ENCODE measurements at regions not wholly inside any gene's neighbourhood (a gene's known extent, or its start where the extent isn't known, plus 50 kb on each side); places are given as distances from the start of the nearest gene placed in this dataset.
"Not testable (repeated sequence)": the region's sequence is repeated elsewhere in the genome, so short reads cannot be mapped to it uniquely, and the experiment has no call there.

DNA sequence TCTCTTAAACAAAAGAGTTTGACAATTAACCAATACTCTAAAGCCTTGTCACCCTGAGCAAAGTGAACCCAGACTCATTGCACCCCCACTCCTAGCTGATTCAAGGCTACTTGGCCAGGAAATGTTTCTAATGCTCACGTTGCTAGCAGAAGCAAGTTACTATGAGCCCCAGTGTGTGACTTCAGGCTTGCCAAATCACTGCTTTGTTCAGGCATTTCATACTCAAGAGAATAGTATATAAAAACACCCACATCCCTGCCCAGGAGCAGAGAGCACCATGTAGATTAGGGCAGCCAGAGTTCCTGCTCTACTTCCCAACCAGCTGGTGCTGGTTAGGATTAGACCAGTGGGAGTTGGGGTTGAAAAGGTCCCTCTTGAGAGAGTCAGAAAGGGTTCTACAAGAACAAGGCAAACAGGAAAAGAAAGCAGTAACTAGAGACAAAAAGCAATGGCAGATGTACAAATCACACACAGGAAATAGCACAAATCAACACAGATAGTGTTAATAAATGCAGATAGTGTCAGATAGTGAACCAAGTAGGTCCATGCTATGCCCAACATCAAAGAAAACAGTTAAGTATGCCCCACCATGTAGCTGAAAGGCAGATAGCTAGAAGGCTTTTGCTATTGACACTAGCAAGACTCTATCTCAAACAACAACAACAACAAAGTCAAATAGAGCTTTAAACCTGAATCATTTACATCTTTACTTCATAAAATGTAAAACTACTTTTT lies 314.3 kb downstream of the GOLGA6L6 start:
- CTCF ChIA-PET; H3K9me1 ChIP-seq (ENCODE audit: insufficient read depth, low read length); H2BK15ac ChIP-seq (ENCODE audit: low read depth, low read length); H3K9ac ChIP-seq (ENCODE audit: low read depth, low read length); H3K4me3 ChIP-seq (ENCODE audit: insufficient read depth, low read depth, low read length); H3K23ac ChIP-seq (ENCODE audit: low read depth, low read length); H3K4me2 ChIP-seq (ENCODE audit: low read depth, low read length); H2BK120ac ChIP-seq (ENCODE audit: low read depth, low read length); H3K27me3 ChIP-seq (ENCODE audit: control insufficient read depth, insufficient read depth, low read length); H2AFZ ChIP-seq (replicated peaks; ENCODE audit: low read length, poor library complexity); H3K27ac ChIP-seq (ENCODE audit: insufficient read depth, low read length); H2AK9ac ChIP-seq (replicated peaks; ENCODE audit: low read depth, low read length, poor library complexity); BruUV-seq (replicated peaks); H4K8ac ChIP-seq (ENCODE audit: low read depth in 2 of 2, low read length in 2 of 2); H3K14ac ChIP-seq (replicated peaks; ENCODE audit: low read depth, low read length); dilution Hi-C loops (cut with HindIII; ENCODE audit: low sequenced_read_pairs, unreplicated experiment); H4K20me1 ChIP-seq (ENCODE audit: insufficient read depth, low read length); H3K4me1 ChIP-seq (ENCODE audit: control insufficient read depth, insufficient read depth, low read length); H3K56ac ChIP-seq (ENCODE audit: extremely low read depth, insufficient read depth, low read length); H3K4ac ChIP-seq (ENCODE audit: low read depth, low read length); ATAC-seq (ENCODE audit: low read depth); H3K18ac ChIP-seq (ENCODE audit: low read depth, low read length); DNase-seq; H2BK5ac ChIP-seq (ENCODE audit: low read depth, low read length, poor library complexity, severe bottlenecking); H2AK5ac ChIP-seq (ENCODE audit: low read depth, low read length); H4K91ac ChIP-seq (ENCODE audit: insufficient read depth, low read depth, low read length); POLR2A ChIA-PET (ENCODE audit: unreplicated experiment); intact Hi-C loops (cut with micrococcal nuclease); H2BK20ac ChIP-seq (ENCODE audit: low read depth, low read length); H4K5ac ChIP-seq (ENCODE audit: low read depth, low read length); in situ Hi-C loops (cut with MboI; ENCODE audit: low sequenced_read_pairs); H3K36me3 ChIP-seq (ENCODE audit: control insufficient read depth, insufficient read depth, low read length); H3K79me1 ChIP-seq (ENCODE audit: low read depth in 1 of 2, low read length in 2 of 2): not testable (repeated sequence)
- H3K9me3 ChIP-seq (ENCODE audit: control insufficient read depth, insufficient read depth, low read length): peaks cover 11% of the 10 kb centered on the region
- WGBS, 2 experiments (ENCODE audit: extremely low coverage in 2 of 2, insufficient read length in 1 of 2): no CpG with 5 or more reads among the region's 1 CpG

DNA sequence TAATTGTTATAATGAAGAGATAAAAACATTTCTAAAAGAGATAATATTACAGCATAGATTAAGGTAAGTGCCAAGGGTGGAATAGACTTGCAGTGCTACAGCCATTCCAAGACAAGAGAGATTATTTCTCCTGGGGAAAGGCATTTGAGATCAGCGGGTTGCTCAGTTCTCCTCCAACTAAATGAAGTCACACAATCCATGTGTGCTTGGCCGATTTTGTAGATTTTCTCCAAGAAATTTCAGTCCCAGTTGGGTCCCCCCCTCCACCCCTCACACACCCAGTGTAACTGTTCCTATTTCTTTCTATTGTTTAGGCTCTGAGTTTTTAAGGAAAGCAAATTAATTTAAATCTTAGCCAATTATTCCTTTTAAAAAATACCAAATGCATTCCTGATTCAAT lies 315.1 kb downstream of the GOLGA6L6 start:
- H3K4me2 ChIP-seq (ENCODE audit: low read depth, low read length); H4K91ac ChIP-seq (ENCODE audit: insufficient read depth, low read depth, low read length); in situ Hi-C loops (cut with MboI; ENCODE audit: low sequenced_read_pairs); H4K5ac ChIP-seq (ENCODE audit: low read depth, low read length); H3K9me3 ChIP-seq (ENCODE audit: control insufficient read depth, insufficient read depth, low read length); H3K23ac ChIP-seq (ENCODE audit: low read depth, low read length); H3K4ac ChIP-seq (ENCODE audit: low read depth, low read length); H3K9ac ChIP-seq (ENCODE audit: low read depth, low read length); H2AFZ ChIP-seq (replicated peaks; ENCODE audit: low read length, poor library complexity); H3K9me1 ChIP-seq (ENCODE audit: insufficient read depth, low read length); H2BK15ac ChIP-seq (ENCODE audit: low read depth, low read length); H4K8ac ChIP-seq (ENCODE audit: low read depth in 2 of 2, low read length in 2 of 2); H2BK20ac ChIP-seq (ENCODE audit: low read depth, low read length); POLR2A ChIA-PET (ENCODE audit: unreplicated experiment); ATAC-seq (ENCODE audit: low read depth); H3K79me1 ChIP-seq (ENCODE audit: low read depth in 1 of 2, low read length in 2 of 2); H3K18ac ChIP-seq (ENCODE audit: low read depth, low read length); H2BK5ac ChIP-seq (ENCODE audit: low read depth, low read length, poor library complexity, severe bottlenecking); H4K20me1 ChIP-seq (ENCODE audit: insufficient read depth, low read length); BruUV-seq (replicated peaks); intact Hi-C loops (cut with micrococcal nuclease); H3K56ac ChIP-seq (ENCODE audit: extremely low read depth, insufficient read depth, low read length); DNase-seq; H3K27ac ChIP-seq (ENCODE audit: insufficient read depth, low read length); H3K4me1 ChIP-seq (ENCODE audit: control insufficient read depth, insufficient read depth, low read length); H3K27me3 ChIP-seq (ENCODE audit: control insufficient read depth, insufficient read depth, low read length); H3K14ac ChIP-seq (replicated peaks; ENCODE audit: low read depth, low read length); H2AK9ac ChIP-seq (replicated peaks; ENCODE audit: low read depth, low read length, poor library complexity); dilution Hi-C loops (cut with HindIII; ENCODE audit: low sequenced_read_pairs, unreplicated experiment); H2BK120ac ChIP-seq (ENCODE audit: low read depth, low read length); H3K36me3 ChIP-seq (ENCODE audit: control insufficient read depth, insufficient read depth, low read length); CTCF ChIA-PET; H3K4me3 ChIP-seq (ENCODE audit: insufficient read depth, low read depth, low read length); H2AK5ac ChIP-seq (ENCODE audit: low read depth, low read length): not testable (repeated sequence)
- no CpG with 5 or more reads among the region's 2 CpGs for WGBS, 2 experiments (ENCODE audit: extremely low coverage in 2 of 2, insufficient read length in 1 of 2)
